NCI-H2171 treated with DMSO at 0.1 percent for 48 hours (cell line): ENCODE measurements at regions not wholly inside any gene's neighbourhood (a gene's known extent, or its start where the extent isn't known, plus 50 kb on each side); places are given as distances from the start of the nearest gene placed in this dataset.
"Not testable (repeated sequence)": the region's sequence is repeated elsewhere in the genome, so short reads cannot be mapped to it uniquely, and the experiment has no call there.

ENCODE experiments used
- DNase-seq: peaks from one replicate; lab custom pipeline; 2025; lab: John Stamatoyannopoulos, UW

- DNase-seq = no peak
Measured at GRCh38 chr15:24150542-24150941, 463.4 kb upstream of the NDN start.

DNA sequence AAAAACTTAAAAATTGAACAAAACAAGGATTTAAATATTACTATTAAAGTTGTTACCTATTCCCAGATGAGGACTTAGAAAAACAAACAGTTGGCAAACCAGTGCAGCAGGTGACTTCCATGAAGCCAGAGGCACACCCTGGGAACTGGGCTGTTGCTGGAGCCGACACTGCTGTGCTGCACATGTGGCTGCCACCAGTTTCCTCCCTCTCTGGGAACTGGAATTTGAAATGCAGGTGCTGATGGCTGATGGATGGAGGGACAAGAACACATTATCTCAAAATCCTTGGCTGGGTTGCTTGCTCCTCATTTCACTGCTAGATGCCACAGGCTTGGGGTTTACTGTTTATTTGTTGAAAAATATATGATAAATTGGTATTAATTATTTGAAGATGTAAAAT is 471.2 kb upstream of the NDN start:
- DNase-seq = not testable (repeated sequence)

- DNase-seq = not testable (repeated sequence)
Measured at GRCh38 chr15:24165512-24165911, 478.4 kb upstream of the NDN start.

DNA sequence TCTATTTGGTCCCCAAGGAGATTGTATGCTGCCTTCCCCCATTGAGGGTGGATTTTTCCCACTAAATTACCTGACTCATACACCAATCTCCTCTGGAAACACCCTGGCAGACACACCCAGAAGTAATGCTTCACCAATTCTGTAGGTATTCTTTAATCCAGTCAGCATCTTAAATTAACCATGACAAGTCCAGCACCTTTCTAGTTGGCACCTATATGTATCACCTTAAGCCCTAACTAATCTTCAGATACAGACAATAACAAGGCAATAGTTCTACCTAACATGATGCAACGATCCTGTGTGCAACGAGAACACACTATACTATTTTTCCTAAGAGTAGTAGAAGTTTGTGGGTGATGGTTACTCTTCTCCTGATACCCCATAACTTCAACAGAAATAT is 473.3 kb upstream of the NPAP1 start:
- DNase-seq = not testable (repeated sequence)

DNA sequence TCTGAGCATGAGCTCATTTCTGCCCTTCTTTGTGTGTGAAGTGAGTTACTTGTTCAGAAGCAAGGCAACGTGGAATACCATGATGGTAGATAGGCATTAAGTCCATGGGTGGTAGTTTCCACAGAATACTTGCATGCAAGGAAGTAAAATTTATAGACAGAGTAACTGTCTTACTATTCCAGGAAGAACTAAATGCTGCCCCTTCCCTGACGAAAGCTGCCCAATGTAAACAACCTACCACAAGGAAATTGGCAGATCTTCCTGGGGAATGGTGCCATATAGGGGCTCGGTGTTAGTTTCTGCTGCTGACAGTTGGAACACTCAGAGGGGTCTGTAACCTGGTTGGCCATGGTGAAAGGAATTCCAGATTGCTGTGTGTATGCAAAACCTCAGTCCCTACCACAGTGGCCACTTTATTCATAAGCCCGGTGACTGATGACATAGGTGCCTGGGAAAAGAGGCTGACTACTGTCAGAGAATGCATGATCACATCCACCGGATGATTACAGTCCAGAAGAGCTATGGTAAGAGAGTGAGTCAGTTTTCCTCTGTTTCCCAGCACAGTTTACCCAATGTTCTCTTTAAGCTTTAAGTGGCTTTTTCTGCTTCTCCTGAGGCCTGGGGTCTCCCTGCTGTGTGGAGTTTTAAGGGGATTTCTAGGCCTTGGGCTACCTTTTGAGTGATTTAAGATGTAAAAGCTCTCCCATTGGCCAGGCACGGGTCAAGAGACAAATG is 463.7 kb upstream of the NPAP1 start:
- DNase-seq = not testable (repeated sequence)

DNA sequence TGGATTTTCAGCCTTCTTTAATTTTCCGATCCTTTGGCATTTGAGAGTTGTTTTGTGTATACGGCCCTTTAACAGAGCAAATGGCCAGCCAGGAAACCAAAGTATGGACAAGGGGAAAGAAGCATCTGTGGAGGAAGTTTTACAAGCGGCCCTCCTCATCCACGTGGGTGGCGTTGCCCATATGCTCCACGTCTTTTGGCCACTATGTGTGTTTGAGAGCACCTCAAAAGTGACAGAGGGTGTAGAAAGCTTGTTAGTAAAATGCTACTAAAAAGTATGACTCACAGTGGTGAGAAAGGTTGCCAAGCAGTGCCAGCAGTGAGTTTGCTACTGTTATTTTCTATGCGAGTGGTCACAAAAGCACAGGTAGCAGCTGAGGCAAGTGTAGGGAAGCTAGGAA is 451.8 kb upstream of the NPAP1 start:
- DNase-seq = no peak

DNA sequence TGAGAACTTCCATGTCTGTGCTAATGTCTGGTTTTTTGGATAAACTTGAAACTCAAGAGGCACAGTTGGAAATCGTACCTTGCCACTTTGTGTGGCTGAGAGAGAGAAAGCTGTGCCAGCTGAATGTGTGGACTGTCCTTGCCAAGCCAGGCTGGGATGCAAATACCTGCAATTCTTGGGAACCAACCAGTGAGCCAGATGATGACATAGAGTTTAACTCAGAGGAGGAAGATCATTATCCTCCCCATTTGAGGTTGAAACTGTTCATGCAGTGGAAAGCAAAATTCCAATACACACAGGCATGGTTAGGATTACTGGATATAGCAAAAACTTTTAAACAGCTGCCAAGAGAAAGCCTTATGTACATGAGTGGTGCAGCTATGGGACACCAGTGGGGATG is 451.4 kb upstream of the NPAP1 start:
- DNase-seq = no peak

DNA sequence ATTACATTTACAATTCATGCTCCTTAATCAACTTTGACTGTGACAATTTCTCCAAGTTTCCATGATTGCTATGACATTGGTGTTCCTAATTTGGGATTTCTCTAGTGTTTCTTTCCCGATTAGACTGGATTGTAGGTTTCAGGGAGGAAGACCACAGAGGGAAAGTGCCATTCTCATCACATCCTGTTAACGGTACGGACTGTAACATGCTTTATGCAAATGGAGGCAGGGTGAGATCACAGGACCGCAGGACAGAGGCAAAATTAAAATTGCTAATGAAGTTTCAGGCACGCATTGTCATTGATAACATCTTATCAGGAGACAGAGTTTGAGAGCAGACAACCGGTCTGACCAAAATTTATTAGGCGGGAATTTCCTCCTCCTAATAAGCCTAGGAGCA is 446.7 kb upstream of the NPAP1 start:
- not testable (repeated sequence) for DNase-seq

GRCh38 chr15:24233134-24233533 is 442.4 kb upstream of the NPAP1 start:
- not testable (repeated sequence) for DNase-seq

GRCh38 chr15:24240580-24240979 is 435.0 kb upstream of the NPAP1 start:
- DNase-seq = not testable (repeated sequence)

DNA sequence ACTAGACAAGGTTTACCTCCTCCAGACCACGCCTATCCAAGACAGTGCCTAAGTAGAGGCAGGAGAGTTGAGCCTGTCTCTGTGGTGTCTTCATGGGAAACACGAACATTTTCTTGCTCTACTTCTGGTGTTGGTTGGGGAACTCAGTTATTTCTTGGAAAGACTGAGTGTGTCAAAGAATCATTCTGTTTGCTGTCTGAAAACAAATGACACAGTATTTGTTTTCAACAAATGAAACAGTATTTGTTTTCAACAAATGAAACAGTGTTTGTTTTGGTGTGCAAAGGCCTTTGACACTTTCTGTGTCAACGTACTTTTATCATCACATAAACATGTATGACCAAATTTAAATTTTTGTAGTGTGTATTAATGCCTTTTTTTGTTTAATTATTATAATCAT is 416.5 kb upstream of the NPAP1 start:
- not testable (repeated sequence) for DNase-seq

DNA sequence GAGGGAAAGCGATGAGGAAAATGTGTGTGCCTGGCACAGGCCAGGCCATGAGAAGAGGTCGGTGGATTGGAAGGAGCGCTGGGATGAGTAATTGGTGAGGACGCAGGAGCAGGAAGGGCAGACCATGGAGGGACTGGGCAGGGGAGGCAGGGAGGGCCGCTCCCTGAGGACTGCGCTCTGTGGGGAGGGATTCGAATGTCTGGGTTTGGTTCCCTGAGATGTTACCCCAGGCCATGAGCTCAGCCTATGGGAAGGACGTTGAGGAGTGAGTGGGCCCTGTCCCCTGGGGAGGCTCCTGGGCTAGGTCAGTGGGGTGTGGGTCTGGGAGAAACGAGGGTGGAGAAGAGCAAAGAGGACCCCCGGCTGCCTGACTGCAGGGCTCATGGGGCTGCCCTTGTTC is 415.2 kb upstream of the NPAP1 start:
- DNase-seq = not testable (repeated sequence)

DNA sequence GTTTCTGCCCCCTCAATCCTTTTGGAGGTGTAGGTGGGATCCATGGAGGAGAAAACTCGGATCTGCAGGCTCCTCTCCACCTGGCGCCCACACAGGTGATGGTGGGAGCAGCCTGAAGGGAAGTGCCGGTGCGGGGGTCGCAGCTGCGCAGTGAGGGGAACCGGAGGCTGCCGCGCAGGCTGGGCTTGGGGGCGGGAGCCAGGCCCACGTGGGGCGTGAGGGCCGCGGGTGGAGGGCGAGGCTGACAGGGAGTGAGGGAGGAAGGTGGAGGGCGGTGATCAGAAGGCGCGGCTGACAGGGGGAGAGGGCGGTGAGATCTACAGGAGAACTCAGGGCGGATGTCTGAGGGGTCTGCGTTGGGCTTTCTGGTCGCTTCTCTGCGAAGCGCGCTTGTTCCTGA is 414.7 kb upstream of the NPAP1 start:
- DNase-seq = not testable (repeated sequence)

- DNase-seq = not testable (repeated sequence)
Measured at GRCh38 chr15:24268536-24269165, 406.9 kb upstream of the NPAP1 start.

DNA sequence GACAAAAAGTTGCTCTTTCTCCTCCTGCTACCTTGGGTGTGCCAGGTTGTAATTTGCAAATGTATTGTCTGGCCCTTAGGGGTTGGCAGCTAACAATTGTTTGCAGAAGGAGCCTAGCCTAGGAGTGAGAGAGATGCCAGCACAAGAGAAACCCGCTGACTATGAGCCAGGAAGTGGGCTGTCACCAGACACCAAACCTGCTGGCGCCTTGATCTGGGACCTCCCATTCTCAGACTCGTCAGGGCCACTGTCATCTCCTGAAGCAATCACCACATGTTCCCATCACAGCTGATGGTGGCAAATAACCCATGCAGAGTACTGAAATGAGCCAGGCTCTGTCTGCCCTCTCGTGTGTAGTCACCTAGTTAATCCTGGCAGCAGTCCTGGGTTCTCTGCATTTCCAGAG is 406.4 kb upstream of the NPAP1 start:
- DNase-seq = no peak

GRCh38 chr15:24269923-24270322 is 405.7 kb upstream of the NPAP1 start:
- DNase-seq = no peak

GRCh38 chr15:24271496-24272244 is 403.9 kb upstream of the NPAP1 start:
- not testable (repeated sequence) for DNase-seq

DNA sequence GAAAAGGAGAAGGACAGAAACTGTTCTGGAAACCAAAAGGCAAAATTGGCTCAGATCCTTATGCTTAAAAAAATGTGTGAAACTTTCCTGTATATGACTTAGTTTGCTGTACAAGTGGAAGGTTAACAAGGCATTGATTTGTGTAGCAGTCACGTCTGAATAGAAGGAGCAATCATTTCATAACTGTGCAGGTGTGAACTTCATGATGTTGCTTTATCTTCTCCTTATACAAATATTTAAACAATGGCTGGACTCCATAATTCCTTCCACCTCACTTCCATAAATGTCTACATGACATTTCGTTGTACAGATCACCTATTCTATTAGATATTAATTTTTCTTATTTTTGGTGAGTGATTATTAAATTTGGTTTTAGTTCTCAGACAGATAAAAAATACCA is 382.7 kb upstream of the NPAP1 start:
- no peak for DNase-seq

- DNase-seq = not testable (repeated sequence)
Measured at GRCh38 chr15:24300804-24301368, 374.7 kb upstream of the NPAP1 start.

GRCh38 chr15:24301999-24302398 is 373.6 kb upstream of the NPAP1 start:
- not testable (repeated sequence) for DNase-seq

GRCh38 chr15:24304747-24305146 is 370.8 kb upstream of the NPAP1 start:
- not testable (repeated sequence) for DNase-seq

GRCh38 chr15:24305643-24306042 is 369.9 kb upstream of the NPAP1 start:
- not testable (repeated sequence) for DNase-seq

DNA sequence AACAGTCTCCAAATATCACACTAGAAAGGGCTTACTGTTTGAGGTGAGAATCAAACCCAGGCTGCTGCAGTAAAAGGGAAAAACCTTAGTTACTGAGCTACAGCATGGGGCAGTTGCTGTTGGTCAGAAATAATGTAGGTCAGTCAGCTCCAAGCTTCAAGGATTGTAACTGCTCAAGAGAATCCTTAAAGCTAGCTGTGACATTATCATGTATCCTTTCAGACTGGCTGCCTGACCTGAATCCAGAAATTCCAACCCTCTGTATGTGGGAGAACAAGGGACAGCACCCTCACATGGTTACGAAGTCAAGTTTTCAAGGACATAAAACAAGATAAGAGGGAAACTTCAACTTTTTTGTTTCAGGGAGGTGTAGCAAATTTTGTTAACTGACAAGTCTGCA is 365.9 kb upstream of the NPAP1 start:
- not testable (repeated sequence) for DNase-seq
